Endothelial cell of umbilical vein (primary cell): ENCODE measurements at regions not wholly inside any gene's neighbourhood (a gene's known extent, or its start where the extent isn't known, plus 50 kb on each side); places are given as distances from the start of the nearest gene placed in this dataset.

Source experiments
- CTCF ChIP-seq, 2 donors: IDR thresholded peaks; 1 replicate in 1 of 2; 2 replicates in 1 of 2; pipeline ENCODE4 v1.5.1; 2011; ENCODE audit warnings: low read length in 2 of 2, mild to moderate bottlenecking in 2 of 2, moderate library complexity in 2 of 2, control low read depth in 1 of 2, inconsistent platforms in 1 of 2, low read depth in 1 of 2; ENCODE audit not compliant: insufficient read depth in 1 of 2; ENCODE audit errors: extremely low read depth in 1 of 2
- POLR2A ChIP-seq: IDR thresholded peaks from 2 replicates; pipeline ENCODE4 v1.6.1; 2012; ENCODE audit warnings: low read depth, mild to moderate bottlenecking, control low read depth, low read length
- POLR2AphosphoS5 ChIP-seq: IDR thresholded peaks from 2 replicates; pipeline ENCODE4 v1.6.1; 2012; ENCODE audit warnings: low read depth, mild to moderate bottlenecking, control low read depth, low read length, moderate library complexity; ENCODE audit not compliant: insufficient read depth

DNA sequence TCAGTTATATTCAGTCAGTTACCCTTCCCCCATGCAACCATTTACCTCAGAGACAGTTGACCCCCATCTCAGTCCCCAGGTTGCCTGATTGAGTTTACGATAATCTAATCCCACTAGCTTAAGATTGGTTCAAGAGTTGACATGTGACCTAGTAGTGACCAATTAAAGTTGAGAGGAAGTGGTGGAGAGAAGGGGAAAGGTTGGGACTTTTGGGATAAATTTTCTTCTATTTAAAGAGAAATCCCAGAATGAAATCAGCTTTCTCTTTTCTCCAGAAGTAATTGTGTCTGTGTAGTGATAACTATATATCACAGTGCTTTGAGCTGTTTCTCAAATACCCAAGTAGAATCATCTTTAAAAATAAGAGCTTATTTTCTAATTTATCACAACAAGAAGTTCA lies 396.7 kb upstream of the CLINT1 start:
- TF ChIP-seq POLR2A (no peak), POLR2AphosphoS5 (no peak), CTCF (IDR thresholded peaks at IDR 0.05; ENCODE audit: extremely low read depth in 1 of 2, insufficient read depth in 1 of 2, low read depth in 1 of 2, low read length in 2 of 2) (no peak)
